K562 (cell line): ENCODE measurements at regions not wholly inside any gene's neighbourhood (a gene's known extent, or its start where the extent isn't known, plus 50 kb on each side); places are given as distances from the start of the nearest gene placed in this dataset.

Experiments used
- FOXK2 ChIP-seq, 2 experiments: fragments of 450-650 bp; IDR thresholded peaks in 1 of 2; conservative IDR thresholded peaks in 1 of 2; 2 replicates each; pipeline ENCODE4 v1.6.1; 2016; ENCODE audit warnings: low read depth in 2 of 2, mild to moderate bottlenecking in 1 of 2
- GMEB1 ChIP-seq: fragments of 250-450 bp; sonication (Bioruptor Pico); IDR thresholded peaks from 2 replicates; pipeline ENCODE4 v1.4.0; 2020; ENCODE audit warnings: mild to moderate bottlenecking
- NR1H2 ChIP-seq: sonication (generic); formaldehyde crosslinking; IDR thresholded peaks from 2 replicates; pipeline ENCODE4 v1.4.0; 2020; ENCODE audit warnings: mild to moderate bottlenecking, missing genetic modification reagents
- STAG1 ChIP-seq: sonication (generic); formaldehyde crosslinking; IDR thresholded peaks from 2 replicates; pipeline ENCODE4 v1.5.0; 2020; ENCODE audit warnings: missing genetic modification reagents, borderline replicate concordance
- TF ChIP-seq, protein P1 (sequence below): fragments of 450-650 bp; IDR thresholded peaks from 2 replicates; pipeline ENCODE4 v1.6.1; 2016; ENCODE audit warnings: mild to moderate bottlenecking, moderate library complexity

GRCh38 chr13:59157181-59157580, 1006.5 kb downstream of the DIAPH3 start (continued):
- TF ChIP-seq, protein P1, sequence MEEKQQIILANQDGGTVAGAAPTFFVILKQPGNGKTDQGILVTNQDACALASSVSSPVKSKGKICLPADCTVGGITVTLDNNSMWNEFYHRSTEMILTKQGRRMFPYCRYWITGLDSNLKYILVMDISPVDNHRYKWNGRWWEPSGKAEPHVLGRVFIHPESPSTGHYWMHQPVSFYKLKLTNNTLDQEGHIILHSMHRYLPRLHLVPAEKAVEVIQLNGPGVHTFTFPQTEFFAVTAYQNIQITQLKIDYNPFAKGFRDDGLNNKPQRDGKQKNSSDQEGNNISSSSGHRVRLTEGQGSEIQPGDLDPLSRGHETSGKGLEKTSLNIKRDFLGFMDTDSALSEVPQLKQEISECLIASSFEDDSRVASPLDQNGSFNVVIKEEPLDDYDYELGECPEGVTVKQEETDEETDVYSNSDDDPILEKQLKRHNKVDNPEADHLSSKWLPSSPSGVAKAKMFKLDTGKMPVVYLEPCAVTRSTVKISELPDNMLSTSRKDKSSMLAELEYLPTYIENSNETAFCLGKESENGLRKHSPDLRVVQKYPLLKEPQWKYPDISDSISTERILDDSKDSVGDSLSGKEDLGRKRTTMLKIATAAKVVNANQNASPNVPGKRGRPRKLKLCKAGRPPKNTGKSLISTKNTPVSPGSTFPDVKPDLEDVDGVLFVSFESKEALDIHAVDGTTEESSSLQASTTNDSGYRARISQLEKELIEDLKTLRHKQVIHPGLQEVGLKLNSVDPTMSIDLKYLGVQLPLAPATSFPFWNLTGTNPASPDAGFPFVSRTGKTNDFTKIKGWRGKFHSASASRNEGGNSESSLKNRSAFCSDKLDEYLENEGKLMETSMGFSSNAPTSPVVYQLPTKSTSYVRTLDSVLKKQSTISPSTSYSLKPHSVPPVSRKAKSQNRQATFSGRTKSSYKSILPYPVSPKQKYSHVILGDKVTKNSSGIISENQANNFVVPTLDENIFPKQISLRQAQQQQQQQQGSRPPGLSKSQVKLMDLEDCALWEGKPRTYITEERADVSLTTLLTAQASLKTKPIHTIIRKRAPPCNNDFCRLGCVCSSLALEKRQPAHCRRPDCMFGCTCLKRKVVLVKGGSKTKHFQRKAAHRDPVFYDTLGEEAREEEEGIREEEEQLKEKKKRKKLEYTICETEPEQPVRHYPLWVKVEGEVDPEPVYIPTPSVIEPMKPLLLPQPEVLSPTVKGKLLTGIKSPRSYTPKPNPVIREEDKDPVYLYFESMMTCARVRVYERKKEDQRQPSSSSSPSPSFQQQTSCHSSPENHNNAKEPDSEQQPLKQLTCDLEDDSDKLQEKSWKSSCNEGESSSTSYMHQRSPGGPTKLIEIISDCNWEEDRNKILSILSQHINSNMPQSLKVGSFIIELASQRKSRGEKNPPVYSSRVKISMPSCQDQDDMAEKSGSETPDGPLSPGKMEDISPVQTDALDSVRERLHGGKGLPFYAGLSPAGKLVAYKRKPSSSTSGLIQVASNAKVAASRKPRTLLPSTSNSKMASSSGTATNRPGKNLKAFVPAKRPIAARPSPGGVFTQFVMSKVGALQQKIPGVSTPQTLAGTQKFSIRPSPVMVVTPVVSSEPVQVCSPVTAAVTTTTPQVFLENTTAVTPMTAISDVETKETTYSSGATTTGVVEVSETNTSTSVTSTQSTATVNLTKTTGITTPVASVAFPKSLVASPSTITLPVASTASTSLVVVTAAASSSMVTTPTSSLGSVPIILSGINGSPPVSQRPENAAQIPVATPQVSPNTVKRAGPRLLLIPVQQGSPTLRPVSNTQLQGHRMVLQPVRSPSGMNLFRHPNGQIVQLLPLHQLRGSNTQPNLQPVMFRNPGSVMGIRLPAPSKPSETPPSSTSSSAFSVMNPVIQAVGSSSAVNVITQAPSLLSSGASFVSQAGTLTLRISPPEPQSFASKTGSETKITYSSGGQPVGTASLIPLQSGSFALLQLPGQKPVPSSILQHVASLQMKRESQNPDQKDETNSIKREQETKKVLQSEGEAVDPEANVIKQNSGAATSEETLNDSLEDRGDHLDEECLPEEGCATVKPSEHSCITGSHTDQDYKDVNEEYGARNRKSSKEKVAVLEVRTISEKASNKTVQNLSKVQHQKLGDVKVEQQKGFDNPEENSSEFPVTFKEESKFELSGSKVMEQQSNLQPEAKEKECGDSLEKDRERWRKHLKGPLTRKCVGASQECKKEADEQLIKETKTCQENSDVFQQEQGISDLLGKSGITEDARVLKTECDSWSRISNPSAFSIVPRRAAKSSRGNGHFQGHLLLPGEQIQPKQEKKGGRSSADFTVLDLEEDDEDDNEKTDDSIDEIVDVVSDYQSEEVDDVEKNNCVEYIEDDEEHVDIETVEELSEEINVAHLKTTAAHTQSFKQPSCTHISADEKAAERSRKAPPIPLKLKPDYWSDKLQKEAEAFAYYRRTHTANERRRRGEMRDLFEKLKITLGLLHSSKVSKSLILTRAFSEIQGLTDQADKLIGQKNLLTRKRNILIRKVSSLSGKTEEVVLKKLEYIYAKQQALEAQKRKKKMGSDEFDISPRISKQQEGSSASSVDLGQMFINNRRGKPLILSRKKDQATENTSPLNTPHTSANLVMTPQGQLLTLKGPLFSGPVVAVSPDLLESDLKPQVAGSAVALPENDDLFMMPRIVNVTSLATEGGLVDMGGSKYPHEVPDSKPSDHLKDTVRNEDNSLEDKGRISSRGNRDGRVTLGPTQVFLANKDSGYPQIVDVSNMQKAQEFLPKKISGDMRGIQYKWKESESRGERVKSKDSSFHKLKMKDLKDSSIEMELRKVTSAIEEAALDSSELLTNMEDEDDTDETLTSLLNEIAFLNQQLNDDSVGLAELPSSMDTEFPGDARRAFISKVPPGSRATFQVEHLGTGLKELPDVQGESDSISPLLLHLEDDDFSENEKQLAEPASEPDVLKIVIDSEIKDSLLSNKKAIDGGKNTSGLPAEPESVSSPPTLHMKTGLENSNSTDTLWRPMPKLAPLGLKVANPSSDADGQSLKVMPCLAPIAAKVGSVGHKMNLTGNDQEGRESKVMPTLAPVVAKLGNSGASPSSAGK, result no peak
- TF ChIP-seq NR1H2 (no peak), FOXK2 (conservative IDR thresholded peaks at IDR 0.05 in 1 of 2, IDR thresholded peaks at IDR 0.05 in 1 of 2; ENCODE audit: low read depth in 2 of 2) (no peak), STAG1 (CRISPR knock-in tag) (no peak), GMEB1 (no peak)
